NT2/D1 (cell line): ENCODE measurements at regions not wholly inside any gene's neighbourhood (a gene's known extent, or its start where the extent isn't known, plus 50 kb on each side); places are given as distances from the start of the nearest gene placed in this dataset.

Source experiments
- SUZ12 ChIP-seq: IDR thresholded peaks from 2 replicates; pipeline ENCODE4 v1.6.1; 2011; ENCODE audit not compliant: insufficient read length, insufficient read depth; ENCODE audit errors: extremely low read depth
- ZNF274 ChIP-seq: IDR thresholded peaks from 2 replicates; pipeline ENCODE4 v1.6.1; 2011; ENCODE audit warnings: mild to moderate bottlenecking, low read depth, low read length

DNA sequence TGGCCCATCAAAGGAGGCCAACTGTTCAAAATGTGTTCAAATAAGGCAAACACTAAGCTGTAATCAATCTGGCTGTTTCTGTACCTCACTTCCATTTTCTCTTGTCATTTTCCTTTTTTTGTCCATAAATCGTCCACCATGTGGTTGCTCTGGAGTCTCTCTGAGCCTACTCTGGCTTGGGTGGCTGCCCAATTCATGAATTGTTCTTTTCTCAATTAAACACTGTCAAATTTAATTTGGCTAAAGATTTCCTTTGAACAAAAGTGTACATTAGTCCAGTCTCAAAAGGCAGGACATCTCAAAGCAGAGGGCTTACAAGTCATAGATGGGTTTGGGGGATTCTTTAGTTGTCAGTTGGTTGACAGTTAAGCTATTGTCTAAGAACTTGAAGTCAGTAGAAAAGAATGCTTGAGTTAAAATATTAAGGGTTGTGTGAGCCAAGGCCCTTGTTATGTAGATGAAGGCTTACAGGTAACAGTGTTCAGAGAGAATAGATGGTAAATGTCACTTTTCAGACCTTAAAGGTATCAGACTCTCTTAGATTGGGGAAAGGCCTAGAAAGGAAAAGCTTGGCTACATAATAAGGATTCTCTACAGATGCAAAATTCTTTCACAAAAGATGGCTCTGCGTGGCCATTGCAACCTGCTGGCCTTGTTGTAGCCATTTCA is 831.2 kb upstream of the CDH2 start:
- TF ChIP-seq ZNF274 = no peak
- TF ChIP-seq SUZ12 = no peak
